ENCODE measurements at regions not wholly inside any gene's neighbourhood (a gene's known extent, or its start where the extent isn't known, plus 50 kb on each side); places are given as distances from the start of the nearest gene placed in this dataset.
A peak's percentile ranks its signal among the peaks of the same experiment; 100 is the strongest.

- intact Hi-C loops (cut with DNase I), result no loop called here
- no peak for DNase-seq (ENCODE audit: low spot score)
These were observed 272.6 kb upstream of the ZPLD1 start for GRCh38 chr3:102162251-102162650.

DNA sequence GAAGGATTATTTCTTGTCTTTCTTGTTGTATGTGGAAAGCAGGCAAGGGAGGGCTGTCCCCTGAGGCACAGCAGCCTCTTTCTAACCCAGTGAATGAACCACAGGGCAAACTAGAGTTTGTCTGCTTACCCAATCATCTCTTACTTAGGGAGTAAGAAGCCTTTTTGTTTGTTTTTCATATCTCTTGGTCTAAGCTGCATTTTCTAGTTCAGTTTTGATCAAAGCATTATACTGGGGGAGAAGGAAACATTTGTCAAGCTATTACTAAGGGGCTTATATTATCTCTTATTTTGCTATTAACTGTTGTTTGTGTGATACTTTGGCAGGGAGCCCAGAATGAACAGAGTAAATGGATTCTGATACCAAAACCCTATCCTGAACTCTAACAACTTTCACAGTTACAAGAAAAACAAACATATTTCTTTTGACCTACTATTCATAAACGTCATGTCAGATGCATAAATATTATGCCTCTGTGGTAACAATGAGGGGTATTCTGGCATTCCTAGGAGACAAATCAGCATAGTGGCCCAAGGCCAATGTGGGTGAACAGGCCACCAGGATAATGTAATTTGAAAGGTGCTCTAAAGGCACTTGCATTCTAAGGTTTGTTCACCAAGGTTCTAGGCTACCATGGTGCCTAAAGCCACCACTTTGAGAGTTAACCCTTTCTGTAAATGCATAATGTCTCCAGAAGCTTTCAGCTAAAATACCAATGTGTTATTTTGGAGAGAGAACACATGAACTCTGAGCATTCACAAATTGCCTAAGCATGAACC, 271.6 kb upstream of the ZPLD1 start:
- DNase-seq (ENCODE audit: low spot score), result peak; percentile 81
- intact Hi-C loops (cut with DNase I), result no loop called here

DNA sequence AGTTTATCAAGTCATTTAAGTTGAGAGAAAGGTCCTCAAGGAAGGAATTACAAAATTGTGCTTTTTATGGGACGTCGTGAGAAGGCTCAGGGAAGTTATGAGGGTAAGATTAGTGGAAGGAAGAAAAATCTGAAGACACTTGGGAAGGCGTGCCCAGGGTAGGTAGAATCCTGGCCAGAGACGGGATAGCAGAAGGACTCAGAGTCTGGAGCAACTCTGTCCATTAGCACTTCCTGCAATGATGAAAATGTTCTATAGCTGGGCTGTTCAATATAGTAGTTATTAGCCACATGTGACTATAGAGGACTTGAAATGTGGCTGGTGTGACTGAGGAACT, 271.0 kb upstream of the ZPLD1 start:
- no peak for DNase-seq (ENCODE audit: low spot score)
- intact Hi-C loops (cut with DNase I), result no loop called here

DNA sequence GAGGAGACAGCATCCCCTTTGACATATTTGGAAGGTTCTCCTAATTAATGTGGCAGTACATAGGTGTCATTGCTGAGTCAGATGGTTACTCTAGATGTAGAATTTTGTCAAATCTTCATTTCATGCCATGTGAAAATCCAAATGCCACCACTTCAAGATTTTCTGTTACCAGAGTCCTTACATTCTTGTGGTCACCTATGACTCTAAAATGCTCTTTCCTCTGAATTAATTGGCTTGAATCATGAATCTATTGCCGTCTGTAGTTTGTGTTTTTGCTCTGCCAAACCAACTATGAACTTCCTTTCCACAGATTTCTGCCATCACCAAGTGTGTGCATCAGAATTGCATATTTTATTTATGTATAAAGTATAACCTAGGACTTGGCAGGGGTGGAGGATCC, 269.4 kb upstream of the ZPLD1 start:
- intact Hi-C loops (cut with DNase I), result no loop called here
- DNase-seq (ENCODE audit: low spot score), result no peak

- intact Hi-C loops (cut with DNase I), result no loop called here
- DNase-seq (ENCODE audit: low spot score), result no peak
These were observed 264.8 kb upstream of the ZPLD1 start for GRCh38 chr3:102169915-102170479.

GRCh38 chr3:102170545-102170944, 264.3 kb upstream of the ZPLD1 start:
- intact Hi-C loops (cut with DNase I), result no loop called here
- no peak for DNase-seq (ENCODE audit: low spot score)

DNA sequence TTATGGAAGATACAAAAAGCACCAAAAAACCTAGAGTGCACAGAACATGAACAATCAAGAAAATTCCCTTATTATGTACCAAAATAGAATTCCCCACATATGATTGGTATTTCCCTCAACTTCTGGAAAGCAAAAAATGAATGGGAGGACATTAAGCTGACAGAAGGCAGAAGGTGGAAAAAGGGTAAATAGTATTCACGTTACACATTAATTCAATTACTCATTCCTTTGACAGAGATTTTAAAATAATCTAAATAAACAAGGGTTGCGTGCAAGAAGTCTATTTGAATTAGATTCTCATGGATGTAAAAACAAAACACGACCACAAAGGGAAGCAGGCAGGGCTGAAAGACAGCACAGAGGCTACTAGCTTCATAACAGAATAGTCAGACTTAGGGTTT, 260.5 kb upstream of the ZPLD1 start:
- DNase-seq (ENCODE audit: low spot score), result no peak
- intact Hi-C loops (cut with DNase I), result no loop called here

DNA sequence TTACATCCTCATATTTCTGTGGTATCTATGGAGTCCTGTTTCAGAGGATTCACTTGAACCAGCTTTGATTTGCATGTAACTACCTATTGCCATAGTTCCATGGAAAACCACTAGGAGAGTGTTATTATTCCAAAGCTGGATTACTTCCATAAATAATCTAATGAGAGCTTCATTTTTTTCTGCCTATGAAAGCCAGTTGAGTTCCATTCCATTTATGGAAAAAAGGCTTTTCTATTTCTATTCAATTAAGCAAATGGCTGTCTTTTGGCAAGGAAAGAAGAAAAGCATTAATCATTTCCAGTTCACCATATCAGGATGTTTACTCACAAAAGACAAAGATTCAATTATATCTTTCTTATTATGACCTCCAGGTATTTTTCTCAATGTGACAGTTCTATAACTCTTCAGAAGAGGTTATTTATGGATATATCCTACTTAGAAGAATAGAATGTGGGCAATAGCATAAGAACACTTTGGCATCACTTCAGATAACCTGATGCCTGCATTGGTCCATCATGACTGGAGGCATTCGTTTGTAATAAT, 259.9 kb upstream of the ZPLD1 start:
- DNase-seq (ENCODE audit: low spot score), result no peak

GRCh38 chr3:102176333-102177050, 258.3 kb upstream of the ZPLD1 start:
- intact Hi-C loops (cut with DNase I), result no loop called here
- DNase-seq (ENCODE audit: low spot score), result no peak

More for the DNA sequence above, 259.9 kb upstream of the ZPLD1 start:
- intact Hi-C loops (cut with DNase I), result no loop called here

GRCh38 chr3:102177075-102177755, 257.6 kb upstream of the ZPLD1 start:
- DNase-seq (ENCODE audit: low spot score), result no peak
- intact Hi-C loops (cut with DNase I), result no loop called here

DNA sequence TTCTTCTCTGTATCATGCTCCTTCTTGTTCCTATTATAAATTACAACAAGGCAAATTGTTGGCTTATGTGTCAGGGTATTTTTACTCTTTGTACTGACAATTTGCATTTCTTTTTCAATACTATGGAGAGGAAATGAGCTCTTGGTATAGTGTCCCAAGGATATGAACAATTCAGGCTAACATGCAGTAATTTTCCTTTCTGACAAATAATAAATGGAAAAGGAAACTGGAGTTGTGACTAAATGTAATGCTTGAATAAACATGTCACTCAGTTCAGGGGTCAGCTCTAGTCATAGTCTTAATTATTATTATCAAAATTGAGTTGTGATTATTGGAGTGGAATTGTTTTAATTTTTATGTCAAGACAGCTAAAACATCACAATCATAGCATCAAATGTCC, 256.0 kb upstream of the ZPLD1 start:
- intact Hi-C loops (cut with DNase I), result no loop called here
- no peak for DNase-seq (ENCODE audit: low spot score)

DNA sequence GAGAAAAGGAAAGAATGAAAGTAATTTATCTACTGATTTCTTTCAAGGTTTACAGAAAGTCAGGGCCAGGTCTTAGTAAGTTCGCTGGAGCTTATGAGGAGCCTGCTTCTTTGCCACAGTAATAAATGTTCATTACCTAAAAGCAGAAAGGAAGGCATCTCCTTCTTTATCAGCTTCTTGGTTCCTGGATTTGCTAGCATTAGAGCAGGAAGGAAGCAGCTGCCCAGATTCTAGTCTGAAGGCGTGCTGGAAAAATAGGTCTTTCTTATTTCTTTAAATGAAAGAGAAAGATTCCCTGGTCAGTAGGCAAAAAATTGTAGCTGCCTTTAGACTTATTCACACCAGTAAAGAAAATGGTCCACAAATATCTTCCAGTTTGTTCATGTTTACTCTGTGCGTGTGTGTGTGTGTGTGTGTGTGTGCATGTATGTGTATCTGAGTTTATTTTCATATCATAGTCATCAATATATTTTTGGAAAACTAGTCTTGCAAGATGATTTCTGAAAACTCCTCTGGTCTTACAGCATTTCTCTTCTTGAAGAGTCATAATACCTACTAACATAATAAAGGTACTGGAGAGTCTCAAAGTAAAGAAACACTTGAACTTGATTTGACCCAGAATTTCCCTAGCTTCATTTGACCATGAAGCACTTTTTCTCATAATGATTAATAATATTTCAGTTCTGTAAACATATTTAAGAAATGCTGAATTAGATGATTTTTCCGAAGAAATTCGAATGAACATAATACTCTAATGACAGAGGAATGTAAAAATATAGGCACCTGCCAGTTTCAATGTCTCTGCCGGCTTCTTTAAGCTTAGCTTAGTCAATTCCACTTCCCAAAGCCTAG, 255.3 kb upstream of the ZPLD1 start:
- intact Hi-C loops (cut with DNase I), result loop anchor here in 1 of 2 donors (10.0 kb wide), 1 partner anchor 95 kb away; no protein-coding TSS in a partner anchor
- no peak for DNase-seq (ENCODE audit: low spot score)

DNA sequence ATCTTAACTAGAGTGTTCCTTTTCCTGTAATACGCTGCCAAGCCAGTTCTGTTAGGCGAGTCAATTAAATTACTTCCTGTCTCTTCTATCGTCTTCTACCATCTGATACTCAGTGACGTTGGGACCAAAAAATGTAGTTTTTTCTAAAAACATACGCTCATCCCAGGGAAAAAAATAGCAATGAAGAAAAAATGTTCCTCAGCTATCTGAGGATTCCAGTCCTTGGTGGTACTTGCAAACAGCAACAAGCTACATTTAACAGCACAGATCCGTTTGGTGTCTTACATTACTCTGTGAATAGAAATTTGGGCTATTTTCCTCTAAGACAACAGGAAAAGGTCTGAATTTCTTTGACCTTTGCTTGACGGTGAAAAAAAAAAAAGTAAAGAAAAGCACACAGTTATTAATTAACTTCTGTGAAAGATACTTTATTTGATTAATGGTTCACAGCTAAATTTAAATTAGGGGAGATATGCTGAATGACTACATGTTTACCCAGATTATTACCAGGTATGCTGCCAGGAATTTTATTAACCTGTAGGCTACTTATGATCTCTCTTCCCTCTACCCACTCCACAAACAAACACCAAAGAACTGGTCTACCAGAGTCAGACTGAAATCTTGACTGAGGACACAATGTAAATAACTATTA, 254.4 kb upstream of the ZPLD1 start:
- DNase-seq (ENCODE audit: low spot score), result no peak
- intact Hi-C loops (cut with DNase I), result loop anchor here in 1 of 2 donors (10.0 kb wide), 1 partner anchor 96 kb away; no protein-coding TSS in a partner anchor

GRCh38 chr3:102181175-102181920, 253.5 kb upstream of the ZPLD1 start:
- intact Hi-C loops (cut with DNase I), result loop anchor here in 1 of 2 donors (10.0 kb wide), 1 partner anchor 97 kb away; no protein-coding TSS in a partner anchor
- DNase-seq (ENCODE audit: low spot score), result no peak

DNA sequence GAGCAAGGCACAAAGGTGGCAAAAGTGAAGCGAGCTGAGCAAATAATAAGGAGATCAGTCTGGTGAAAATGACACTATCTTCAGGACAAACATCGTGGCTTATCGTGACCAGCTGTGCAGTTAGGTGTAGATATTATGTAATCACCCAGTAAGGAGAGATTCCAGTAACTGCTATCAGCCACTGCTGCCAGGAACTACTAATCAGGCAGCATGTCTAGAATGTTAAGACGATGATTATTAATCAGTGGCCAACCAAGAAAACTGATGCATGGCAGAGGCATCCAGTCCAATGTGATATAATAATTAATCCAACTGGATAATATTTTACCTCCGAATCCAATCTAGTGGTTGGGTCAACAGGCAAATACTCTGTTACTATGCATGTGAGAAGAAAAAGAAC, 252.7 kb upstream of the ZPLD1 start:
- intact Hi-C loops (cut with DNase I), result loop anchor here in 1 of 2 donors (10.0 kb wide), 1 partner anchor 97 kb away; no protein-coding TSS in a partner anchor
- DNase-seq (ENCODE audit: low spot score), result no peak

DNA sequence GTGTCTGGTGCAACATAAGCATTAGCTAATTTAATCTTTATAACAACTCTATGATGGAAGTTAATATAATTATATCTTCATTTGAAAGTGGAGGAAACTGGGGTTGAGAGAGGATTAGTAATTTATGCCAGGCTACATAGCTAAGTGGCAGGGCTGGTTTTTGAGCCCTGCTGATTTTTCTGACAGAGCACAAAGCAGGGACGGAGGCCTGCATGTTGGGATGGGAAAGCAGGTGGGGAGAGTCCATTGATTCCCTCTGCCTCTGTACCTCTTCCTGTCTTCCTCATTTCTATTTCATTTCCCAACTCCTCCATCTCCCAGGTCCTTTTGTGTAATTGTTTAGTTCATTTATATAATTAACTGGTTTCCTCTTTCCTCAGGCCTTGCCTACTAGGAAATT, 251.6 kb upstream of the ZPLD1 start:
- intact Hi-C loops (cut with DNase I), result loop anchor here in 1 of 2 donors (10.0 kb wide), 1 partner anchor 98 kb away; no protein-coding TSS in a partner anchor
- no peak for DNase-seq (ENCODE audit: low spot score)

DNA sequence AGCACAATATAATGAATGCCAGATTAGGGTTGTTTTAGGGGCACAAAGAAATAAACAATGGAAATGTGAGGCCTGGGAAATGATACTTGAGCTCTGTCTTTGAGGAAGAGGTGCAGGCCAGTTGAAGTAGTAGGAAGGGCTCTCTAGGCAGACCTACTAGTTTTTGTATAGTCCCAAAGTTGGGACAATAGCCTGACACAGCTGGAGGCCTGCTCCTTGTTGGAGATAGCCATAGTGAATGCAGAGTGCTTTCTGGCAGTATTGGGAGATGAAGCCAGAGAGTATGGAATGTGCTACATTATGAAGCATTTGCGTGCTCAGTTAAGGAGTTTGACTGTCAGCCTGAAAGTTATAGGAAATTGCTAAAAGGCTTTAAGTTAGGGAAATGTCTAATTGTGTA, 251.2 kb upstream of the ZPLD1 start:
- DNase-seq (ENCODE audit: low spot score), result no peak
- intact Hi-C loops (cut with DNase I), result loop anchor here in 1 of 2 donors (10.0 kb wide), 1 partner anchor 99 kb away; no protein-coding TSS in a partner anchor

All from posterior vena cava (tissue), 2 donors.